Neural cell (in vitro differentiated cells): ENCODE measurements at regions not wholly inside any gene's neighbourhood (a gene's known extent, or its start where the extent isn't known, plus 50 kb on each side); places are given as distances from the start of the nearest gene placed in this dataset.

ENCODE experiments used
- H2AFZ ChIP-seq: fragments of 200-600, 300-800 bp; sonication (generic), shearing (Covaris generic); 2 replicates; pipeline ENCODE4 v1.6.0; 2014; ENCODE audit warnings: low read depth, mild to moderate bottlenecking, antibody characterized with exemption, low read length, moderate library complexity
- H3F3A ChIP-seq: fragments of 200-600 bp; shearing (Covaris generic); 2 replicates; pipeline ENCODE4 v1.6.1; 2016; ENCODE audit warnings: mild to moderate bottlenecking, moderate library complexity, mixed read lengths, antibody characterized with exemption, low read length; ENCODE audit not compliant: insufficient read depth, poor library complexity, severe bottlenecking
- H3K27ac ChIP-seq: fragments of 200-600, 300-800 bp; sonication (generic), shearing (Covaris generic); 2 replicates; pipeline ENCODE4 v1.5.1; 2014; ENCODE audit warnings: mild to moderate bottlenecking, low read length, moderate library complexity
- H3K27me3 ChIP-seq: fragments of 300-800, 200-600 bp; sonication (generic), shearing (Covaris generic); 2 replicates; pipeline ENCODE4 v1.6.0; 2014; ENCODE audit warnings: mild to moderate bottlenecking, low read depth, low read length, moderate library complexity; ENCODE audit not compliant: insufficient read depth
- H3K36me3 ChIP-seq: fragments of 300-800, 200-600 bp; sonication (generic), shearing (Covaris generic); 2 replicates; pipeline ENCODE4 v1.5.1; 2014; ENCODE audit warnings: mild to moderate bottlenecking, antibody characterized with exemption, low read length, moderate library complexity; ENCODE audit not compliant: insufficient read depth
- H3K4me2 ChIP-seq: fragments of 300-800, 200-600 bp; sonication (generic), shearing (Covaris generic); 2 replicates; pipeline ENCODE4 v1.6.0; 2014; ENCODE audit warnings: mild to moderate bottlenecking, low read length
- H3K4me3 ChIP-seq: fragments of 300-800, 200-600 bp; sonication (generic), shearing (Covaris generic); 2 replicates; pipeline ENCODE4 v1.5.1; 2014; ENCODE audit warnings: mild to moderate bottlenecking, low read length, moderate library complexity
- H3K79me2 ChIP-seq: fragments of 200-600 bp; shearing (Covaris generic); replicated peaks from 2 replicates; pipeline ENCODE4 v1.6.0; 2014; ENCODE audit warnings: mild to moderate bottlenecking, low read length, moderate library complexity; ENCODE audit not compliant: insufficient read depth
- H3K9ac ChIP-seq: fragments of 300-800, 200-600 bp; sonication (generic), shearing (Covaris generic); 2 replicates; pipeline ENCODE4 v1.6.1; 2016; ENCODE audit warnings: mild to moderate bottlenecking, low read length, mixed read lengths
- H3K9me2 ChIP-seq: fragments of 200-600 bp; shearing (Covaris generic); 2 replicates; pipeline ENCODE4 v1.6.1; 2016; ENCODE audit warnings: mild to moderate bottlenecking, low read length, mixed read lengths; ENCODE audit not compliant: insufficient read depth
- H3K9me3 ChIP-seq: fragments of 200-600, 300-800 bp; sonication (generic), shearing (Covaris generic); 2 replicates; pipeline ENCODE4 v1.6.1; 2016; ENCODE audit warnings: mild to moderate bottlenecking, mixed run types, low read length, moderate library complexity, mixed read lengths
- H4K20me1 ChIP-seq: fragments of 200-600 bp; shearing (Covaris generic); 2 replicates; pipeline ENCODE4 v1.6.1; 2016; ENCODE audit warnings: mild to moderate bottlenecking, mixed run types; ENCODE audit not compliant: insufficient read depth
- EP300 ChIP-seq: fragments of 450-650 bp; conservative IDR thresholded peaks from 2 replicates; pipeline ENCODE4 v1.6.1; 2014; ENCODE audit warnings: antibody characterized with exemption, mild to moderate bottlenecking, moderate library complexity; ENCODE audit not compliant: poor library complexity, severe bottlenecking
- EZH2 ChIP-seq: fragments of 200-600, 300-800 bp; shearing (Covaris generic), sonication (generic); IDR thresholded peaks from 2 replicates; pipeline ENCODE4 v1.6.1; 2014; ENCODE audit warnings: antibody characterized with exemption, low read length, borderline replicate concordance, mild to moderate bottlenecking; ENCODE audit not compliant: insufficient read depth, poor library complexity, severe bottlenecking
- MXI1 ChIP-seq: fragments of 450-650 bp; conservative IDR thresholded peaks from 2 replicates; pipeline ENCODE4 v1.6.1; 2014; ENCODE audit warnings: antibody characterized with exemption, mild to moderate bottlenecking; ENCODE audit not compliant: poor library complexity, severe bottlenecking
- POLR2AphosphoS5 ChIP-seq: IDR thresholded peaks from 2 replicates; pipeline ENCODE4 v1.6.1; 2012
- RAD21 ChIP-seq: fragments of 450-650 bp; conservative IDR thresholded peaks from 2 replicates; pipeline ENCODE4 v1.6.1; 2014; ENCODE audit warnings: antibody characterized with exemption, mild to moderate bottlenecking, moderate library complexity
- SMC3 ChIP-seq: fragments of 450-650 bp; conservative IDR thresholded peaks from 2 replicates; pipeline ENCODE4 v1.6.1; 2014; ENCODE audit warnings: antibody characterized with exemption, mild to moderate bottlenecking, moderate library complexity; ENCODE audit not compliant: poor library complexity
- TAF1 ChIP-seq: IDR thresholded peaks from 2 replicates; pipeline ENCODE4 v1.6.1; 2012; ENCODE audit warnings: low read depth
- TF ChIP-seq, protein P1 (sequence below): fragments of 450-650 bp; IDR thresholded peaks from 2 replicates; pipeline ENCODE4 v1.5.1; 2014; ENCODE audit warnings: antibody characterized with exemption, mild to moderate bottlenecking, moderate library complexity; ENCODE audit not compliant: poor library complexity, severe bottlenecking
- TF ChIP-seq, protein P2 (sequence below): IDR thresholded peaks from 2 replicates; pipeline ENCODE4 v1.6.1; 2012; ENCODE audit warnings: borderline replicate concordance

DNA sequence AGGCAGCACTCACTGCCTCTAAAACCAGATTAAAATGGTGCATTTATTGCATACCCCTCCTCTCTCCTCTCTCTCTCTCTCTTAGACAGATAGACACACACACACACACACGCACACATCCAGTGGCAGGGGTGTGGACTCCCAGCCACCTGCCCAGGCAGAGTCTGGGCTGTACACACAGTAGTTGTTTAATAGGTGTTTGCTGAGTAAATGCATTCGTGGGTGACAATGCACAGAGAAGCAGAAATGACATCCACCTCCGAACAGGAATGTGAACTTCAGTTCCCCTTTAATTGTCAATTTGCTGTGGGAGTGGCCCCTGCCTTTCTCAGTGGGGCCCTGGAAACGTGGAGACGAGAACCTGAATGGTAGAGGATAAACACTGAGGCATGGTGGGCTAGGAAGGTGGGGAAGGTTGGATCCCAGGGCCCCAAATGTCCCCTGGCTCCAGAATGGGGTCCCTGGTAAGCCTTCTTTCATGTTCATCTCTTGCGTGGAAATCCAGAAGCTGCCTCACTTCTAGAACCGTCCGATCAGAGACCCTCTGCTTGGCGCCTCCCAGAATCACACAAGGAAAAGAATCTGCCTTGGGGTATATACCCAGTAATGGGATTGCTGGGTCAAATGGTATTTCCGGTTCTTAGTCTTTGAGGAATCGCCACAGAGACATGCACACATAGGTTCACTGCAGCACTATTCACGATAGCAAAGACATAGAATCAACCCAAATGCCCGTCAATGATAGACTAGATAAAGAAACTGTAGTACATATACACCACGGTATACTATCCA is 58.5 kb upstream of the ECHDC3 start:
- Histone ChIP-seq H4K20me1 (no peaks in the 10 kb centered on the region), H3K4me2 (peak overlapping the region; percentile 4), H3K9me2 (no peaks in the 10 kb centered on the region), H2AFZ (no peak overlapping the region), H3K9me3 (no peaks in the 10 kb centered on the region), H3K4me3 (peak overlapping the region; percentile 53), H3K36me3 (no peaks in the 10 kb centered on the region), H3K9ac (peak overlapping the region; percentile 54), H3K27ac (peak overlapping the region; percentile 75), H3F3A (no peaks in the 10 kb centered on the region), H3K79me2 (no peaks in the 10 kb centered on the region), H3K27me3 (no peaks in the 10 kb centered on the region)
- no peak for TF ChIP-seq POLR2AphosphoS5
- TF ChIP-seq, protein P1, sequence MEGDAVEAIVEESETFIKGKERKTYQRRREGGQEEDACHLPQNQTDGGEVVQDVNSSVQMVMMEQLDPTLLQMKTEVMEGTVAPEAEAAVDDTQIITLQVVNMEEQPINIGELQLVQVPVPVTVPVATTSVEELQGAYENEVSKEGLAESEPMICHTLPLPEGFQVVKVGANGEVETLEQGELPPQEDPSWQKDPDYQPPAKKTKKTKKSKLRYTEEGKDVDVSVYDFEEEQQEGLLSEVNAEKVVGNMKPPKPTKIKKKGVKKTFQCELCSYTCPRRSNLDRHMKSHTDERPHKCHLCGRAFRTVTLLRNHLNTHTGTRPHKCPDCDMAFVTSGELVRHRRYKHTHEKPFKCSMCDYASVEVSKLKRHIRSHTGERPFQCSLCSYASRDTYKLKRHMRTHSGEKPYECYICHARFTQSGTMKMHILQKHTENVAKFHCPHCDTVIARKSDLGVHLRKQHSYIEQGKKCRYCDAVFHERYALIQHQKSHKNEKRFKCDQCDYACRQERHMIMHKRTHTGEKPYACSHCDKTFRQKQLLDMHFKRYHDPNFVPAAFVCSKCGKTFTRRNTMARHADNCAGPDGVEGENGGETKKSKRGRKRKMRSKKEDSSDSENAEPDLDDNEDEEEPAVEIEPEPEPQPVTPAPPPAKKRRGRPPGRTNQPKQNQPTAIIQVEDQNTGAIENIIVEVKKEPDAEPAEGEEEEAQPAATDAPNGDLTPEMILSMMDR: no peak
- no peak for TF ChIP-seq TAF1
- TF ChIP-seq MXI1: no peak
- no peak for TF ChIP-seq SMC3
- no peak for TF ChIP-seq RAD21
- TF ChIP-seq EP300: no peak
- TF ChIP-seq, protein P2, sequence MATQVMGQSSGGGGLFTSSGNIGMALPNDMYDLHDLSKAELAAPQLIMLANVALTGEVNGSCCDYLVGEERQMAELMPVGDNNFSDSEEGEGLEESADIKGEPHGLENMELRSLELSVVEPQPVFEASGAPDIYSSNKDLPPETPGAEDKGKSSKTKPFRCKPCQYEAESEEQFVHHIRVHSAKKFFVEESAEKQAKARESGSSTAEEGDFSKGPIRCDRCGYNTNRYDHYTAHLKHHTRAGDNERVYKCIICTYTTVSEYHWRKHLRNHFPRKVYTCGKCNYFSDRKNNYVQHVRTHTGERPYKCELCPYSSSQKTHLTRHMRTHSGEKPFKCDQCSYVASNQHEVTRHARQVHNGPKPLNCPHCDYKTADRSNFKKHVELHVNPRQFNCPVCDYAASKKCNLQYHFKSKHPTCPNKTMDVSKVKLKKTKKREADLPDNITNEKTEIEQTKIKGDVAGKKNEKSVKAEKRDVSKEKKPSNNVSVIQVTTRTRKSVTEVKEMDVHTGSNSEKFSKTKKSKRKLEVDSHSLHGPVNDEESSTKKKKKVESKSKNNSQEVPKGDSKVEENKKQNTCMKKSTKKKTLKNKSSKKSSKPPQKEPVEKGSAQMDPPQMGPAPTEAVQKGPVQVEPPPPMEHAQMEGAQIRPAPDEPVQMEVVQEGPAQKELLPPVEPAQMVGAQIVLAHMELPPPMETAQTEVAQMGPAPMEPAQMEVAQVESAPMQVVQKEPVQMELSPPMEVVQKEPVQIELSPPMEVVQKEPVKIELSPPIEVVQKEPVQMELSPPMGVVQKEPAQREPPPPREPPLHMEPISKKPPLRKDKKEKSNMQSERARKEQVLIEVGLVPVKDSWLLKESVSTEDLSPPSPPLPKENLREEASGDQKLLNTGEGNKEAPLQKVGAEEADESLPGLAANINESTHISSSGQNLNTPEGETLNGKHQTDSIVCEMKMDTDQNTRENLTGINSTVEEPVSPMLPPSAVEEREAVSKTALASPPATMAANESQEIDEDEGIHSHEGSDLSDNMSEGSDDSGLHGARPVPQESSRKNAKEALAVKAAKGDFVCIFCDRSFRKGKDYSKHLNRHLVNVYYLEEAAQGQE: no peak
- no peak for TF ChIP-seq EZH2

DNA sequence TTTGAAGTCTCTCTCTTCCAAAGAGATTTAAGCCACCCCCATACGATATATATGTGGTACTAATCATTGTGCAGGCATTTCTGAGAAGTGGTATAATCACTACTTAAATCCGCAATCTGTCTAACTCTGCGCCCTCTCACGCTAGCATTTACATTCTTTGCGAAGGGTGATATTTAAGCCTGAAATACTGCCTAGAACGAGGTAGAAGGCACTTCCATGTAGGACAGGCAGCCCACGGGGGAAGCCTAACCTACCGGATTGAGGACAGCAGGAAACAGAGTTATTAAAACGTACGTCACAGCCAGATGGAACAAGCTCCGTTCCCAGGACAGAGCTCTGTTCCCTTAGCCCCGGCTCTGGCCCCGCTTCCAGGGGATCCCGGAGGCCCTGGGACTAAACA is 59.3 kb upstream of the ECHDC3 start:
- Histone ChIP-seq H4K20me1 (no peaks in the 10 kb centered on the region), H3K27ac (peak overlapping the region; percentile 75), H3K9ac (peak overlapping the region; percentile 54), H3K36me3 (no peaks in the 10 kb centered on the region), H3K4me3 (peak overlapping the region; percentile 53), H3K9me2 (no peaks in the 10 kb centered on the region), H2AFZ (no peak overlapping the region), H3K9me3 (no peaks in the 10 kb centered on the region), H3K27me3 (no peaks in the 10 kb centered on the region), H3K4me2 (peak overlapping the region; percentile 33), H3K79me2 (no peaks in the 10 kb centered on the region), H3F3A (no peaks in the 10 kb centered on the region)
- TF ChIP-seq POLR2AphosphoS5 (no peak), EZH2 (no peak), MXI1 (no peak), TAF1 (no peak), RAD21 (no peak), EP300 (no peak), SMC3 (no peak)
- TF ChIP-seq, protein P2: no peak
- TF ChIP-seq, protein P1: no peak
